SH-SY5Y (cell line): ENCODE measurements at regions not wholly inside any gene's neighbourhood (a gene's known extent, or its start where the extent isn't known, plus 50 kb on each side); places are given as distances from the start of the nearest gene placed in this dataset.

Experiments used
- GATA2 ChIP-seq: IDR thresholded peaks from 2 replicates; pipeline ENCODE4 v1.6.1; 2011; ENCODE audit warnings: mild to moderate bottlenecking, low read depth, low read length
- GATA3 ChIP-seq: IDR thresholded peaks from 2 replicates; pipeline ENCODE4 v1.6.1; 2011; ENCODE audit warnings: low read depth, mild to moderate bottlenecking, low read length, moderate library complexity

DNA sequence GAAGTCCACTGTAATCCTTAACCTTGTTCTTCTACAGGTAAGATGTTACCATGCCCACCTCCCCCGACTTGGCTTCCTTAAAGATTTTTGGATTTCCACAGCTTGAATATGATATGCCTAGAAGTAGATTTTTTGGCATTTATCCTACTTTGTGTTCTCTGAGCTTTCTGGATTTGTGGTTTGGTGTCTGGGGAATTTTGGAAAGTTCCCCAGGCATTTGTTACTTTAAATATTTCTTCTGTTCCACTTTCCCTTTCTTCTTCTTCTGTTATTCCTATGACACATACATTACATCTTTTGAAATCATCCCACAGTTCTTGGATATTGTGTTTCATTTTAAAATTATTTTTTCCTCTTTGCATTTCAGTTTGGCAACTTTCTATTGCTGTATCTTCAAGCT, 122.1 kb upstream of the TMEM108 start:
- no peak for TF ChIP-seq GATA2
- TF ChIP-seq GATA3 = no peak

- TF ChIP-seq GATA3 = no peak
- TF ChIP-seq GATA2 = no peak
These were observed 125.8 kb upstream of the TMEM108 start for GRCh38 chr3:132912416-132912753.

DNA sequence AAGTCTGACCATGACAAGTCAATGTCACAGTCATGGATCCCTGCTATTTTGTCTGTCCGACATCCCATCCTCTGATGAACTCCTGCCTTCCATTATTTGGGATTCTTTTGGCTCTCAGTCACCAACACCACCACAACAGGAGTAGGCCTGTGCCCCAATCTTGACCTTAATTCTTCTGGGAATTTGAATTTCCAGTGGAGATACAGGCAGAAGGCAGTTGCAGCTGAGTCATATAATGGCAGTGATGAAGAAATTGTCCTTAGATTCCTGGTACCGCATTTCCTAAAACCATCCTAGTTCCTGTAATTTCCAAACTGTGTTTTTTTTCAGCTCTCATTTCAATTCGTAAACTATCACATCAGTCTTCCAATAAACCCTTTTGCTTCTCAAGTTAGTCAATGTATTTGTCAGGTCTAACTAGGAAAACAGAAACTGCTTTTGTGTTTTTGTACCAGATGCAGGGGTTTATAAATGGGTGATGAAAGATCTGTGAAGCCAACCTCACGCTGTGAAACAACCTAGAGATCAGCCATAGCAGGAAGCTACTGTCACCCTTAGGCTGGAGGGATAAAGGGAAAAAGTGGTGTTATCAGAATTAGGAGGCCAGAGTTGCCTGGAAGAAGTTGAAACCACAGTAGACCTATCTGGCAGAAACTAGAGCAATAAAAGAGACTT, 126.3 kb upstream of the TMEM108 start:
- TF ChIP-seq GATA3 = no peak
- no peak for TF ChIP-seq GATA2

- TF ChIP-seq GATA3 (no peak), GATA2 (no peak)
These were observed 130.9 kb upstream of the TMEM108 start for GRCh38 chr3:132907293-132907692.

DNA sequence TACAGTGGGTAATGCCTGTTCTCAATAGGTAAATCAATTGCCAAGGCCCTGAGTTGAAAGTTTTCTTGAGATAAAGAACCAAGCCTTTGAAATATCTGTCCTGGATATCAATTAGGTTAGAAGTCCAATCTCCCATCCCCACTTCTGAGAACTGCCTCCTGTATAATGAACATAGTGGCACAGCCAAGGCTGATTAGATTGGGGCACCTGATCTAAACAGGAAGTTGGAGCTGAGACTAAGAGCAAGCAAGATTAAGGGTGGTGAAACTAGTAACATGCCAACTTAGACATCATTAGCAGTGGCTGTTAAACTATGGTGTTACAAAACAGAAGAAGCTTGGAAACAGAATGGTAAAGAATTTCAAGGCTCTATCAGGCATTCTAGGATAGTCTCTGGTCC, 137.7 kb upstream of the TMEM108 start:
- TF ChIP-seq GATA2 (no peak), GATA3 (no peak)

DNA sequence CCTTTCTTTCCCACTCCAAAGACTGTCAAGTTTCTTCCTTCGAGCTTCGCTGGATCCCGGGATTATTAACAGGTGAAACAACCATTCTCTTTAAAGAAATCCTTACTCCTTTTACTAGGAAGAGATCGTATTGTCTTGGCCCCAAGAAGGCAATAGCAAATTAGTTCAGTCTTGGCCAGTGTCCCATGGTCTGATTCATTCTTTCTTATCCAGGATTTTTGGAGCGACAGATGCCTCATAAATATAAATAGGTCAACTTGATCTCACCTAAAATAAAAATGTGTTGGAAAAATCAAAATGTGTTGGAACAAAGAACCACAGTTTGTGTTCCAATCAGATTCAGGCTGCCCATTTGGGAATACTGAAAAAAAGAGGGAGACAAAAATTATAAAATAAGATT, 140.1 kb upstream of the TMEM108 start:
- TF ChIP-seq GATA3 = no peak
- no peak for TF ChIP-seq GATA2

DNA sequence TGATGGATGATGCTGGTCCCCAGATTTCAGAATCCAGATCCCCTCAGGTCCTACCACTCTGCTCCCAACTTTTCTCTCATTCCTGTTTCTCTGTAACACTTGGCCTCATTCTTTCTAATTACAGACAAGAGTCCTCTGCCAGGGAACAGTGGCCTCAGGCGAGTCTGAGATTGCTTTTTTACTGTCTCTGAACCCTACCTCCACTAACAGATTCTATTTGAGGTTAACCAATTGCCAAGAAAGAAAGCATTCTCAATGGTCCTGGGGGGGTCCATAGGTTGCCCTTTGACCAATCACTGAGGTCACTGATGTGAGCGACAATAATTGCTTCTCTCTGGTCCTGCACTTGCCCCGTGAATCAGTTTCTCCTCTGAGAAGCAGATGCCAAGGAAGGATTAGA, 145.2 kb upstream of the TMEM108 start:
- TF ChIP-seq GATA3 = no peak
- TF ChIP-seq GATA2 = no peak

DNA sequence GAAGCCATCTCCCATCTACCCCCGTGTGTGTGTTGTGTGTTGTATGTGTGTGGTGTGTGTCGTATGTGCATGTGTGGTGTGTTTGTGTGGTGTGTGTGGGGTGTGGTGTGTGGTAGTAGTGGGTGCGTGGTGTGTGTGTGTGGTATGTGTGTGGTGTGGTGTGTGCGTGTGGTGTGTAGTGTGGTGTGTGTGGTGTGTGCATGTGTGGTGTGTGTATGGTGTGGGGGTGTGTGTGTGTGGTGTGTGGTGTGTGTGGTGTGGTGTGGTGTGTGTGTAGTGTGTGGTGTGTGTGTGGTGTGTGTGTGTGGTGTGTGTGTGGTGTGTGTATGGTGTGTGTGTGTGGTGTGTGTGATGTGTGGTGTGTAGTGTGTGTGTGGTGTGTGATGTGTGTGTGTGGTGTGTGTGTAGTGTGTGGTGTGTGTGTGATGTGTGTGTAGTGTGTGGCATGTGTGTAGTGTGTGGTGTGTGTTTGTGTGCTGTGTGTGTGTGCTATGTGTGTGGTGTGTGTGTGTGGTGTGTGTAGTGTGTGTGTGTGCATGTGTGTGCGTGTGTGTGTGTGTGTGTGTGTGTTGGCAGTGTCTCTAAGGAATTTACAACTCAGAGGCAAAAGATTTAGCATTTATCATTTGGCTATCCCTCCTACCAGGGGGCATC, 156.3 kb upstream of the TMEM108 start:
- no peak for TF ChIP-seq GATA3

DNA sequence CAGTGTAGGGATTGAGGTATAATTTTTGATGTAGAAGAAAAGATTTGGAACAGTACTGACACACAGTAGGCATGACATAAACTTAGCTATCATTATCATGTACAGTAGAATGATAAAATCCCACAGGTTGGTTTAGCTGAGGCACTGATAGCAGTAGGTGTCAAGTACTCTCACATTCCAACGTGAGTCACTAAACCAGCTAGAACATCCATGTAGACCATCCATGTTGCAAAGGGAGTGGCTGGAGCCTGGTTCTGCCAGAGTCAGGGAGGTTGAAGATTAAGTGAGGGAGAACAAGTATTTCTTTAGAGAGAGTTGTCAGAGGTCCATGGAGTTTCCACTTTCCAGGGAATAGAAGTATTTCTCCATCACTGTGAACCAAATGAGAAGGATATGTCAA, 157.2 kb upstream of the TMEM108 start:
- TF ChIP-seq GATA3 (no peak), GATA2 (no peak)

- 0 out of 2 replicates have a peak, but pooled peaks have one; percentile 24 for TF ChIP-seq GATA2
- TF ChIP-seq GATA3 = no peak
These were observed 157.4 kb upstream of the NPHP3 start for GRCh38 chr3:132879656-132880055.

DNA sequence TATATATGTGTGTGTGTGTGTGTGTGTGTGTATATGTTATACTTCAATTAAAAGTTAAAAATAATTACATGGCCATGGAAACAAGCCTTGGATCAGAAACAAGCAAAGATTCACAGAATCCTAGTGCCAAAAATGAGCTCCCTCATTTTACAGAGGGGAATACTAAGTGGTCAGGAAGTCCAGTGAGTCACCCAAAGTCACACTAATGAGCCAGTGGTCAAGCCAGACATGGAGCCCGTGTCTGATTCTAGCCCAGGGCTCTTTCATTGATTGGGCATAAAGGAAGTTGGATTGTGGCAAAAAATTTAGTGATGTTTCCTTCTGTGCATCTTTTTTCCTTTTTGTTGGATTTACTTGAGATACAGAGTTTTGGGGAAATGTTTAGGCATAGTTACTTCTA, 152.5 kb upstream of the NPHP3 start:
- TF ChIP-seq GATA3 (no peak), GATA2 (no peak)

DNA sequence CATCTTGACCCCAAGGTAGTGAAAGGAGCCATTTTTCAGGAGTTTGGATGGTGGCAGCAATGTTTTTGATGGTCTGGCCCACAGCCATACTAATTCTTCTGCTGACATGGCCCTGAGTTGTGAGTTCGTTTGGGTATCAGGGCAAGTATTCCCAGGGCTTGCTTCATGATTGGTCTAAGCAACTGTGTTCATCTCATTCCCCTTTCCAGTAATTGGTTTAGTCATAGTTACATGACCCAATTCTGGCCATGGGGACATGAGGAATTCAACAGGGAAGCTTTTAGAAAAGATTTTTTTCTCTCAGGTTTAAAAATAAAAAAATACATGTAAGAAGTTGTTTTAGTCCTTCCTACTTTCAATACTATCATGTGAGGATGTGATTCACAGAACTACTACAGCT, 150.5 kb upstream of the NPHP3 start:
- TF ChIP-seq GATA2 = no peak
- TF ChIP-seq GATA3 = no peak

DNA sequence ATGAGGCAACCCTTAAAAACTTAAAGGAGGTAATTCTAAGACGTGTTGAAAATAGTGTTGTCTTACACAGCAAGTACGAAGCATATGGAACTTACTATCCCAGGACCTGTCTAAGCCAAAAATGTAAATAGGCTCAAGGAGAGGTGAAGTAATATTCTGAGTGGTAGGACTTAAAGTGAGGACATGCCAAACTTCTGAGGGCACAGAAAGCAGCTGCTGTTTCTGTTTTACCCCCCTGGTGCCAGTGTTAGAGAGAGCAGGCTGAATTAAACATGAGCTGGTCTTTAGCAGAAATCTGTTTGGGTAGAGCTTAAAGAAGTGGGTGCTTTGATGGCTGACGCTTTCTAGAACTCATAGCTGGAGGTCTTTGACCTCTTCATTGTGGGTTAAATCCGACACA, 149.7 kb upstream of the NPHP3 start:
- no peak for TF ChIP-seq GATA3
- TF ChIP-seq GATA2 = no peak

GRCh38 chr3:132870541-132870940, 148.3 kb upstream of the NPHP3 start:
- TF ChIP-seq GATA3 = no peak
- TF ChIP-seq GATA2 = no peak

GRCh38 chr3:132867956-132868355, 145.7 kb upstream of the NPHP3 start:
- TF ChIP-seq GATA3 (no peak), GATA2 (no peak)

DNA sequence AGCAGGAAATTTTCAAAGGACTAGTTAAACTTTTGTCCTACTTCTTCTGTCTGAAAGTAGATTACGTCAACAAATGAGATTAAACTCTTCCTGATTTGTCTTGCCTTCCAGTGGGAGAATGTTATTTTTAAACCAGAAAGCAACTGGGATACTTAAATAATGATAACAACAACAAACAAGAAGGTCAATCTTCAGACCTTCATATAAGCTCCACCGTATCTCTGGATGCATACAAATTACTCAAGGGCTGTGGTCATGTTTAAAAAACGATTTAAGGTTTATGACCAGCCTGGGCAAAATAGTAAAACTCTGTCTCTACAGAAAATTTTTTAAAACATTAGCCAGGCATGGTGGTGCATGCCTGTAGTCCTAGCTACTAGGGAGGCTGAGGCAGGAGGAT, 145.3 kb upstream of the NPHP3 start:
- TF ChIP-seq GATA3 (no peak), GATA2 (no peak)

DNA sequence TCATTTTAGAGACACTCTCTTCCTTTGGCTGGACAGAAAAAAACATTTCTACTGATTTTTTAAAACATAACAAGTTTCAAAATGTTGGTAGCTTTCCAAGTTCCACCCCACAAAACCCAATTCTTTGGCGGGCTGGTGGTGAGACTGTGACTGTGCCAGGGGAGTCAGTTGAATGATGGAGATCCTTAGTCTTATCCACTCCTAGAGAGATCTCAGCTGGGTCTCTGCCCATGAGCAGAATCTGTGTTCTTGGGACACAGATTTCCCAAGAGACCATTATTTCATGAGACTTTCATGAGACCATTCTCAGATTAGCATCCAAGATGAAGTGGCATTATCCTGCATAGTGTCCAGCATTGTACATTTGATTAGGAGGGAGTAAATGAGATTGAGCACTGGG, 135.1 kb upstream of the NPHP3 start:
- TF ChIP-seq GATA3 (no peak), GATA2 (no peak)
